22Rv1 (cell line): ENCODE measurements at regions not wholly inside any gene's neighbourhood (a gene's known extent, or its start where the extent isn't known, plus 50 kb on each side); places are given as distances from the start of the nearest gene placed in this dataset.

Experiments used
- H3K27ac ChIP-seq: fragments of 450-650 bp; 2 replicates; pipeline ENCODE4 v1.5.1; 2017
- ZFX ChIP-seq: fragments of 450-650 bp; IDR thresholded peaks from 2 replicates; pipeline ENCODE4 v1.6.1; 2017; ENCODE audit warnings: antibody characterized with exemption, borderline replicate concordance
- TF ChIP-seq, protein P1 (sequence below): fragments of 450-650 bp; IDR thresholded peaks from 2 replicates; pipeline ENCODE4 v1.5.1; 2017; ENCODE audit warnings: mild to moderate bottlenecking

- no peak overlapping the region for H3K27ac ChIP-seq
- TF ChIP-seq ZFX: no peak
- TF ChIP-seq, protein P1, sequence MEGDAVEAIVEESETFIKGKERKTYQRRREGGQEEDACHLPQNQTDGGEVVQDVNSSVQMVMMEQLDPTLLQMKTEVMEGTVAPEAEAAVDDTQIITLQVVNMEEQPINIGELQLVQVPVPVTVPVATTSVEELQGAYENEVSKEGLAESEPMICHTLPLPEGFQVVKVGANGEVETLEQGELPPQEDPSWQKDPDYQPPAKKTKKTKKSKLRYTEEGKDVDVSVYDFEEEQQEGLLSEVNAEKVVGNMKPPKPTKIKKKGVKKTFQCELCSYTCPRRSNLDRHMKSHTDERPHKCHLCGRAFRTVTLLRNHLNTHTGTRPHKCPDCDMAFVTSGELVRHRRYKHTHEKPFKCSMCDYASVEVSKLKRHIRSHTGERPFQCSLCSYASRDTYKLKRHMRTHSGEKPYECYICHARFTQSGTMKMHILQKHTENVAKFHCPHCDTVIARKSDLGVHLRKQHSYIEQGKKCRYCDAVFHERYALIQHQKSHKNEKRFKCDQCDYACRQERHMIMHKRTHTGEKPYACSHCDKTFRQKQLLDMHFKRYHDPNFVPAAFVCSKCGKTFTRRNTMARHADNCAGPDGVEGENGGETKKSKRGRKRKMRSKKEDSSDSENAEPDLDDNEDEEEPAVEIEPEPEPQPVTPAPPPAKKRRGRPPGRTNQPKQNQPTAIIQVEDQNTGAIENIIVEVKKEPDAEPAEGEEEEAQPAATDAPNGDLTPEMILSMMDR: no peak
Measured at GRCh38 chr18:76232010-76232409, 263.0 kb downstream of the ZNF516 start.

DNA sequence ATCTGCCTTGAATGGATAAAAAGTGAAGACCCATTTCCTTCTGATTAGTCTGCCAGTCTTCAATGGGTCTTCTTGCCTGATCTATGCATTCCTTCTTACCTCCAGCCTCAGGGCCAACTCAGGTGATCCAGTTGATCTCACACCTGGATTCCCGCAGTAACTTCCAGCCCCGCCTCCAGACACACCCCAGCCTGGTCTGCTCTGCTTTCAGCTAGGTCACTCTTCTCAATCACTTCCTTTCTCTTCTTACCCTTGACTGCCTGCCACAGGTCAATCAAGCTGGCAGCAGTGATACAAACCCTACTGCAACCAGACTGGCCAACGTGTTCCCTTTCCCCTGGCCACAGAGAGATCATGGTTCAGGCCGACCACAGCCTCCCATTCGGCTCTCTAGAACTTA lies 263.6 kb downstream of the ZNF516 start:
- TF ChIP-seq, protein P1: no peak
- no peak for TF ChIP-seq ZFX

DNA sequence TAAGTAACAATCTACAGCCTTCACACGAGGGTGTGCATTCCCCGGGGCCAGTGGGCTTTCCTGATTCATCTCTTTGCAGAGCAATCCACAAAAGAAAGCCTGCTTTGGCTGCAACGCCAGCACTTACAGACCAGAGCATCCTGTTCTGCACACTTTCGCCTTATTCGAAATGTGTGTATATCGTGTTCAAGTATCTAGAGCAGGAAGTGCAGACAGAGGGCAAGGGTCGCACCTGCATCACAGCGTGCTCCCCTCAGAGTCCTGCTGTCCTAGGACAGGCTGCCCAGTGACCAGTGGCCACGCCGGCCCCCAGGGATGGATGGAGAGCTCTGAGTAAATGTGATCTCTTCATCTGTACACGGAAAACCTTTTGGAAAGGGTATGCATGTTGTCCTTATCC lies 264.3 kb downstream of the ZNF516 start:
- H3K27ac ChIP-seq: no peak overlapping the region
- TF ChIP-seq, protein P1: no peak
- no peak for TF ChIP-seq ZFX

More for the DNA sequence above, 263.6 kb downstream of the ZNF516 start:
- no peak overlapping the region for H3K27ac ChIP-seq

- TF ChIP-seq, protein P1: no peak
- no peak for TF ChIP-seq ZFX
- no peak overlapping the region for H3K27ac ChIP-seq
Measured at GRCh38 chr18:76228716-76229115, 266.3 kb downstream of the ZNF516 start.

DNA sequence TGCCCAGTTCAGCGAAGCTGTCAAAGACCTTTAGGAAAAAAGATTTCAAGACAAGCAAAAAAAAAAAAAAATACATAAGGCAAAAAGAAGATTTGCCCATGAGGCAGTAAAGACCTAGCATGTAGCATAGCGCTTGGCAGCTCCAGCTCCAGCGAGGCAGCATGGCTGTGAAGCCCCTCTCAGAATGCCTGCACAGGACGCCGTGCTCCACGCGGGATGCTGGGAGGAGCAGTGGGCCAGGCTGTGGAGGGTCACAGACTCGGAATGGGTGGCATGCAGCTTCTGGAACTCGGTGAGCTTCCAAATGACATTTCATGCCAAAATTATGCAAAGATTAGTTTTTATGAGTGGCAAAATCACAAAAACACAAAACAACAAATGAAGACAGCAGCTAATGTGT lies 267.3 kb downstream of the ZNF516 start:
- H3K27ac ChIP-seq: no peak overlapping the region
- TF ChIP-seq ZFX: no peak
- TF ChIP-seq, protein P1: no peak

- no peak overlapping the region for H3K27ac ChIP-seq
- TF ChIP-seq ZFX: no peak
- TF ChIP-seq, protein P1: no peak
Measured at GRCh38 chr18:76223403-76223802, 271.6 kb downstream of the ZNF516 start.

DNA sequence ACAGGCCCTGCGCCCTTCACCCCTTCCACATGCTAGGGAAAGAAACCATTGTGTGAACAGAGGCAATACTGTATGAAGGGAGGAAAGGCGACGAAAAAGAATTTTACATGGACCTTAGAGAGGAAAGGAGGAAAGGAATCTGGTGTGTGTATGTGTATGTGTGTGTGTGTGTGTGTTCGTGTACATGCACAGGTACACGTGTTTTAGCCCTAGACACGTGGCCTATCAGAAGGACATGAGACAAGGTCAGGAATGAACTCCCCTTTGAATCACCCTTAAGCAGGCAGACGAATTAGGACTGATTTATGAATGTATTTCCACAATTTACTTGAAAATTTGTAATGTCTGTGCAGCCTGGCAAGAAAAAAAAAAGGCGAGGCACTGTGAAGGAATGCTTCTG lies 276.0 kb downstream of the ZNF516 start:
- TF ChIP-seq, protein P1: no peak
- TF ChIP-seq ZFX: no peak
- H3K27ac ChIP-seq: no peak overlapping the region
